ENCODE measurements at regions not wholly inside any gene's neighbourhood (a gene's known extent, or its start where the extent isn't known, plus 50 kb on each side); places are given as distances from the start of the nearest gene placed in this dataset.

GRCh38 chr17:77862890-77863813 lies 95.4 kb upstream of the TNRC6C start (continued):
- TF ChIP-seq CBFA2T3 (IDR thresholded peaks at IDR 0.05) = 0 out of 2 replicates have a peak, but pooled peaks have one; percentile 17
- TF ChIP-seq, protein P1, sequence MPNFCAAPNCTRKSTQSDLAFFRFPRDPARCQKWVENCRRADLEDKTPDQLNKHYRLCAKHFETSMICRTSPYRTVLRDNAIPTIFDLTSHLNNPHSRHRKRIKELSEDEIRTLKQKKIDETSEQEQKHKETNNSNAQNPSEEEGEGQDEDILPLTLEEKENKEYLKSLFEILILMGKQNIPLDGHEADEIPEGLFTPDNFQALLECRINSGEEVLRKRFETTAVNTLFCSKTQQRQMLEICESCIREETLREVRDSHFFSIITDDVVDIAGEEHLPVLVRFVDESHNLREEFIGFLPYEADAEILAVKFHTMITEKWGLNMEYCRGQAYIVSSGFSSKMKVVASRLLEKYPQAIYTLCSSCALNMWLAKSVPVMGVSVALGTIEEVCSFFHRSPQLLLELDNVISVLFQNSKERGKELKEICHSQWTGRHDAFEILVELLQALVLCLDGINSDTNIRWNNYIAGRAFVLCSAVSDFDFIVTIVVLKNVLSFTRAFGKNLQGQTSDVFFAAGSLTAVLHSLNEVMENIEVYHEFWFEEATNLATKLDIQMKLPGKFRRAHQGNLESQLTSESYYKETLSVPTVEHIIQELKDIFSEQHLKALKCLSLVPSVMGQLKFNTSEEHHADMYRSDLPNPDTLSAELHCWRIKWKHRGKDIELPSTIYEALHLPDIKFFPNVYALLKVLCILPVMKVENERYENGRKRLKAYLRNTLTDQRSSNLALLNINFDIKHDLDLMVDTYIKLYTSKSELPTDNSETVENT (CRISPR knock-in tag; IDR thresholded peaks at IDR 0.05) = no peak
- TF ChIP-seq, protein P2, sequence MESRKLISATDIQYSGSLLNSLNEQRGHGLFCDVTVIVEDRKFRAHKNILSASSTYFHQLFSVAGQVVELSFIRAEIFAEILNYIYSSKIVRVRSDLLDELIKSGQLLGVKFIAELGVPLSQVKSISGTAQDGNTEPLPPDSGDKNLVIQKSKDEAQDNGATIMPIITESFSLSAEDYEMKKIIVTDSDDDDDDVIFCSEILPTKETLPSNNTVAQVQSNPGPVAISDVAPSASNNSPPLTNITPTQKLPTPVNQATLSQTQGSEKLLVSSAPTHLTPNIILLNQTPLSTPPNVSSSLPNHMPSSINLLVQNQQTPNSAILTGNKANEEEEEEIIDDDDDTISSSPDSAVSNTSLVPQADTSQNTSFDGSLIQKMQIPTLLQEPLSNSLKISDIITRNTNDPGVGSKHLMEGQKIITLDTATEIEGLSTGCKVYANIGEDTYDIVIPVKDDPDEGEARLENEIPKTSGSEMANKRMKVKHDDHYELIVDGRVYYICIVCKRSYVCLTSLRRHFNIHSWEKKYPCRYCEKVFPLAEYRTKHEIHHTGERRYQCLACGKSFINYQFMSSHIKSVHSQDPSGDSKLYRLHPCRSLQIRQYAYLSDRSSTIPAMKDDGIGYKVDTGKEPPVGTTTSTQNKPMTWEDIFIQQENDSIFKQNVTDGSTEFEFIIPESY (CRISPR knock-in tag; IDR thresholded peaks at IDR 0.05) = no peak
- TF ChIP-seq DDX20 (tag; IDR thresholded peaks at IDR 0.05; ENCODE audit: low read depth) = no peak
- peak; percentile 62 for TF ChIP-seq BRD9 (IDR thresholded peaks at IDR 0.05; ENCODE audit: low read depth, partially characterized antibody)
- no peak for TF ChIP-seq CEBPB (tag; IDR thresholded peaks at IDR 0.05)
- TF ChIP-seq ASH1L (IDR thresholded peaks at IDR 0.05; ENCODE audit: borderline replicate concordance, low read depth, partially characterized antibody) = no peak
